G401 (cell line): ENCODE measurements at regions not wholly inside any gene's neighbourhood (a gene's known extent, or its start where the extent isn't known, plus 50 kb on each side); places are given as distances from the start of the nearest gene placed in this dataset.

Experiments used
- DNase-seq: peaks from one replicate; pipeline ENCODE4 v3.0.0-alpha.2; 2015; ENCODE audit warnings: low spot score
- in situ Hi-C: cut with HindIII; loops from 2 replicates; pipeline ENCODE4 v1.10.0; 2016; ENCODE audit warnings: low sequenced_read_pairs, mixed read lengths

DNA sequence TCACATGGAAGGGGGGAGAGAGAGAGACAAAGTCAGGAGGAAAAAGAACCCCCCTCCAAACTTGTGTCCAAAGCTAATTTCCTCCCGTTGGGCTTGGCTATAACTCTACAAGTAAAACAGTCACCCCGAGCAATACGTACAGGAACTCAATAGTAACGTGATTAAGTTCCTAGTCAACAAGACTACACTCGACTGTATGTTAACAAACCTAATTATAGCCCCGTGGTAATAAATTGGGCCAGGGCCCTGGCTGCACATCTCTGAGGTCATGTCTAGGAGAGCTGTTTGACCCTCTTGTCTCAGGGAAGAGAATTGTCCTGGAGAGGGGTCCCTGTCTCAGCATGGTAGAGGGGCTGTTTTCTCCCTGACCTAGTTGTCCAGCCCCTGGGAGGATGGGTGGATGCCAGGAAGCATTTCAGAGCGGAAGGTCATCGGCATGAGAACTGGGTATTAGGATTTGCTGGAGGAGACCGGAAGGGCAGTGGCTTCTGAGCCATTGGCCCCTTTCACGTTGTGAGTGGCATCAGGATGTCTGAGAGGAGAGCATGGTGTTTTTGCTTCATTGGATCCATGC, 60.2 kb upstream of the COMTD1 start:
- in situ Hi-C loops = no loop called here
- no peak for DNase-seq

DNA sequence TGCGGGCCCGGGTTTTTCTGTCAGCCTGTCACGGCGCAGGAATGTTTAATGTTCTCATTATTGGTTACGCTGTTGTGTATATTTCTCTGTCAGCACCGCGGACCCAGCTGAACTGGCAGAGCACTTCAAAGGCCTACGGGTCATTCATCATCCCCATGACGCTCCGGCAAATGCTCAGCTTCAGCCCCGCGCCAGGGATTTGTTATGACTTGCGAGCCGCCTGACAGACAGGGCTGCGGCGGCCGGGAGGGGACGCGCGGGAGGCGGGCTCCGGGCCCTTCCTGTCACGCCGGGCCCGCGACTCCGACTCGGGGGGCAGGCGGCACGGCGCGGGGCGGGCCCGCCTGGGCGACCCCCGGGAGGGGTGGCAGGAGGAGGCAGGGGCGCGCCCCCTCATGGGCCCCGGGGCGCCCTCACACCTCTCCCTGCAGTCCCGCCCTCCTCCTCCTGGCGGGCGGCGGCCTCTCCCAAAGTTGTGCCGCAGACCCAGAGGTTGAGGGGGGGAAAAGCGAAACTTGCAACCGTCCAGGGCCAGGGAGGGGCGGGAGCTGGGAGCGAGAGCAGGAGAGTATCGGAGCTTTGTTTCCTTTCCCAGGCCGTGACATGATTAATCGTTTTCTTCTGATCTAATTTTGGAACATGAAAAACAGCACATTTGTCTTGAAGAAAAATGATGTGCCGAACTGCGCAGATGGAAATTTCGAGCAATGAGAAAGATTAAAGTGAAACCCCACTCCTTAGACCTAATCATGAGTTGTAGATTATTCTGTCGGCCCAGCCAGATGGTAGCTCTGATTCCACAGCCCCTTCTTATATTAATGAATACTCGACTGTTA, 59.3 kb upstream of the COMTD1 start:
- in situ Hi-C loops = no loop called here

DNA sequence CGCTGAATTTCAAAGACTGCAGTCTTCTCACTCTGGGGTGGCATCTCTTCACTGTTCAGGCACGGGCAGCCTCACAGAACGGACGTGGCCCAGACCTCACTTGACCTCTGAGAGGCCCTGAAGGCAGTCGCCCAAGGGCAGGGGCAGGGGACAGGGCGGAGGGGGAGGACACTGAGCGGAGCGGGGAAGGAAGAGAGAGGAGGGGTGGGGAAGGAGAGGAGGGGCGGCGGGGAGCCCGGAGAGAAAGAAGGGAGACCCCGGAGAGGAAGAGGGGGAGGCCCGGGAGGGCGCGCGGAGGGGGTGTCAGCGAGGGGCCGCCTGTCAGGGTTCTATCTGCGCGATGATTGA, 58.7 kb upstream of the COMTD1 start:
- in situ Hi-C loops = no loop called here
- DNase-seq = no peak

More for the DNA sequence above, 59.3 kb upstream of the COMTD1 start:
- DNase-seq = peak; percentile 15

DNA sequence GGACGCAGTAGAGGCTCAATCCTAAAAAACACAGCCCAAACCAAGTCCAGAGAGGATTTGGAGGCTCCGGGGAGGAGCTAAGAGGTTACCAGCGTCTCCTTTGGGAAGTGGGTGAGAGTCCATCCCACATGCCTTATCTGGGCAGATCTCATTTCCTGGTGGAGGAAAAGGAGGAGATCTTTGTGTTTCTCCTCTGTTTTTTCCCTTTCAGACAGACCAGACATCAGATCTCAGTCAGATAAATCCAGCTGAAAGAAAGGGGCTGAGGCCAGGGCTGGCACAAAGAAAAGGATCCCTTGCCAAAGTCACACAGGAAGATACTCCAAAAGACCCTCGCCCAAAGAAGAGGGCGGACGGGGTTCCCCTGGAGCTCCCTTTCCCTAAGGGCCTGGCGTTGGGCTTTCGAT, 58.3 kb upstream of the COMTD1 start:
- in situ Hi-C loops = no loop called here
- no peak for DNase-seq

DNA sequence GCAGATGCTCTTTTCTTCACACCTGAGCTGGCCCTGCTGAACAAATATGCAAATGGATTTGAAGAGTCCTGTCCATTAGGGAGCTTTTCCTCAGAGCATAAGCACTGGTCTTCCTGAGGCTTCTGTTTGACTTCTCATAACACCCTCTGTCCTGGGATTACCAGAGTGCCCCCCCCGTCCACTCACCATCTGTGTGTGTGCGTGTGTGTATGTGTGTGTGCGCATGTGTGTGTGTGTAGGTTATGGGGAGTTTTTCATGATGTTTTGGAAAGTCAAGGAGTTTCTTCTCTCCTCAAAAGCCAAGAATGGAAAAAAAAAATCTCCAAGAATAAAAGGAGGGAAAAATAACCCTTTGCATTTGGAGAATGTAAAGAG, 57.7 kb upstream of the COMTD1 start:
- no peak for DNase-seq
- in situ Hi-C loops = no loop called here

DNA sequence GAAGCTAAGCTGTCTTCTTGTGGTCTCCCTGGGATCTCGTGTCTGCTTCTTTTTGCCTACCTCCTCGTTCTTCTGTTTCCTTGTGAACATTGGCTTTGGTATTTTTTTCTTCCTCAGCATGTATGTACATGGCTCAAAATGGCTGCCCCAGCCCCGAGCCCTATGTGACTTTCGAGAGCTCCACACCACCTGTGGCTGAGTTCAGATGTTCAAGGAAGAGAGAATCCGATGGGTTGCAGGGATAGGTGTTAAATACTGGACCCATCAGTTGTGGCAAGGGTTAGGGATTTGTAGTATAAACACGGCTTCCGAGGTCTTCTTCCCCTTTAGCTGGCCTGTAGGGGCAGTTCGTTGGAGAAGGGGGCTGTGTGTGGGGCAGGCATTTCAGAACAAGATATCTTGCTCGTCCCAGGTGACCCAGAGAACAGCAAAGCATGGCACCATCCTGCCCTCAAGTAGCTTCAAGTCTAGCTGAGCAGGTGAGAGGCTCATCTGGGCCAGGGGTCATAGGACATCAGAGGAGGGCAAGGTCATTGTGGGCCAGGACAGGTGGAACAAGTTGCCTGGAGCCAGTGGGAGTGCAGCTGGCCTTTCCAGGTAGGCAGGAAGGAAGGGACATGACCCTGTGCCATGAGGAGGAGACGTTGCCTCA, 57.2 kb upstream of the COMTD1 start:
- DNase-seq = no peak
- in situ Hi-C loops = no loop called here

DNA sequence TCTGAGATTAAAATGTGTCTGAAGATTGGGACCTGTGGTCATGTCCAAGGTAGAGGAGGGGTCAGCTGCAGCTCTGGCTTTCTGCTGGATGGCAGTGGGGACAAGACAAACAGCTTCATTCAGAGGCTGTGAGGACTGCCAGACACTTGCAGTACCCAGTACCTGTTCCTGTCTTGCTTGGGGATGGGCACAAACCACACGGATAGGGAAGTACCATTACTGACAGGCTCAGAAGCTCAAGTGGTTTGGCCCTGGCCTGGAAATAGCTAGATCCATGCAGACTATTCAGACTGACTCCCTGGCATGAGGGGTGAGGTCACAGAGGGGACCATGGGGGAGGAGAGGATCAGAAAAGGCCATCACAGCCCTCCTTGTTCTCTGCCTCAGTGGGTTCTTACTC, 56.0 kb upstream of the COMTD1 start:
- DNase-seq = no peak
- in situ Hi-C loops = no loop called here

DNA sequence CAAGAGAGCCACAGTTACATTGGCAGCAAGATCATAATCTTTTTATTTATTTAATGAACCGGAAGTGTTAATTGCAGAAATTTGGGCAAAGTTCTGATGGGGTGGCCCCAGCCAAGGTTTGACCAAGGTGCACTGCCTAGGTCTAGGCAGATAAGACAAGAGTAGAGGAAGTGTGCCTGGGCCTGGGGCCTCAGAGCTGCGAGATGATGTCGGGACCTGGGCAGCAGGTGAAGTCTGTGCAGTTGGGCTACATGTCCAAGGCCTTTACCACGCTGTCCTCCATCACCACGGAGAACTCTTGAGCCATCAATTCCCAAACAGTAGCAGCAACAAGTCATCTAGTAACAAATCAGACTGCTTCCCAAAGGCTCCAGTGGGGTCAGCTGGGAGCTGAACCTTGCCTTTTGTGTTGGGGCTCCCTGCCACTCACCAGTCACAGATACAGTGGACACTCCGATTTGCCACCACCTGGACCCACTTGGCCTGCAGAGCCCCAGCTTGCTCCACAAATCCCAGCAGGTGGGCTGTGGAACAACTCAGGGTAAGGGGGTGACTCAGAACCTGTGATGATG, 52.5 kb upstream of the COMTD1 start:
- in situ Hi-C loops = no loop called here
- no peak for DNase-seq

DNA sequence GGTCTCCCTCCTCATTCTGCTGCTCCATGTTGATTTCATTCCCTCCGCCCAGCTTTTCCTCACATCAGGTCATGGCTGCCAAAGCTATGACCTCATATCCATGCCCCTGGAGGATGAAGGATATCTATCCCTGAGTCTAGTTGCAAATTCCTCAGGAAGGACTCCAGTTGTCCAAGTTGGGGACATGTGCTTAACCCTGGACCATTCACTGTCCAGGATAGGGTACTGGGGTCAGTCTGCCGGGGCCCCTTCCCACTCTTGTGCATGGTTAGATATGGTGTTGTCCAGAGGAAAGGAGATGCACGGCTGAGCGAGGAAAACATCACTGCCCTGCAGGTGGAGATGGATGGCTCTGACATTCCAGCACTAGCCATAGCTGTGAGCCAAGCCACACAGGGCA, 51.9 kb upstream of the COMTD1 start:
- no peak for DNase-seq
- in situ Hi-C loops = no loop called here

DNA sequence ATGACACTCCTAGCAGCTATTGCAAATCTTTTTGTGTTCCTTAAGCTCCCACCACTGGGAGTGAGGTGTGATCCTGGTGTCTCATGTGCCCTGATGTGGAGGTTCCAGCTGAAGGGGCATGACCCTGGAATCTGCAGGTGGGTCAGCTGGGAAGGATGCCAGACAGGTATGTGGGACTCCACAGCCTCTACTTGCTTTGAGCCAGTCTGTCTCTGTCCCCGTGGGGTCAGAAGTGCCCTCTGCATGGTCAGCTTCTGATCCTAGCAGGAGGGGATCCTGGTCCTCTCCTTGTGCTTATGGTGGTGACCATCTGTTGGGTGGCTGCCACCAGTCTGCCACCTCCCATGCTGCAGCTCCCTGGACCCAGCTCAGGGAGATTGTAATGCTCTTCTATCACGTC, 51.1 kb upstream of the COMTD1 start:
- DNase-seq = no peak
- in situ Hi-C loops = no loop called here
